GM12878 (cell line): ENCODE measurements at regions not wholly inside any gene's neighbourhood (a gene's known extent, or its start where the extent isn't known, plus 50 kb on each side); places are given as distances from the start of the nearest gene placed in this dataset.
A peak's percentile ranks its signal among the peaks of the same experiment; 100 is the strongest.

Experiments
- E4F1 ChIP-seq: fragments of 450-650 bp; IDR thresholded peaks from 2 replicates; pipeline ENCODE4 v1.6.1; 2018; ENCODE audit warnings: borderline replicate concordance, mild to moderate bottlenecking; ENCODE audit not compliant: partially characterized antibody
- HDGF ChIP-seq: fragments of 450-650 bp; IDR thresholded peaks from 2 replicates; pipeline ENCODE4 v1.6.1; 2016; ENCODE audit warnings: antibody characterized with exemption
- NR2C1 ChIP-seq: fragments of 450-650 bp; IDR thresholded peaks from 2 replicates; pipeline ENCODE4 v1.6.1; 2017; ENCODE audit warnings: antibody characterized with exemption, mild to moderate bottlenecking, moderate library complexity
- SREBF1 ChIP-seq: IDR thresholded peaks from 2 replicates; pipeline ENCODE4 v1.6.1; 2012; ENCODE audit warnings: mild to moderate bottlenecking, low read length
- TF ChIP-seq, protein P1 (sequence below): IDR thresholded peaks from 2 replicates; pipeline ENCODE4 v1.6.1; 2011; ENCODE audit warnings: mild to moderate bottlenecking, low read depth, low read length, moderate library complexity; ENCODE audit not compliant: insufficient replicate concordance
- TF ChIP-seq, protein P2 (sequence below), 3 experiments: IDR thresholded peaks in 2 of 3; conservative IDR thresholded peaks in 1 of 3; 2 replicates each; pipeline ENCODE4 v1.5.1; 2011; ENCODE audit warnings: low read depth in 3 of 3, low read length in 3 of 3, mild to moderate bottlenecking in 3 of 3, control low read depth in 2 of 3, moderate library complexity in 2 of 3, inconsistent platforms in 1 of 3, mixed read lengths in 1 of 3; ENCODE audit not compliant: control insufficient read depth in 2 of 3, insufficient read depth in 1 of 3; ENCODE audit errors: extremely low read depth in 1 of 3
- TF ChIP-seq, protein P3 (sequence below): IDR thresholded peaks from 2 replicates; pipeline ENCODE4 v1.6.1; 2012; ENCODE audit warnings: low read length, inconsistent platforms

DNA sequence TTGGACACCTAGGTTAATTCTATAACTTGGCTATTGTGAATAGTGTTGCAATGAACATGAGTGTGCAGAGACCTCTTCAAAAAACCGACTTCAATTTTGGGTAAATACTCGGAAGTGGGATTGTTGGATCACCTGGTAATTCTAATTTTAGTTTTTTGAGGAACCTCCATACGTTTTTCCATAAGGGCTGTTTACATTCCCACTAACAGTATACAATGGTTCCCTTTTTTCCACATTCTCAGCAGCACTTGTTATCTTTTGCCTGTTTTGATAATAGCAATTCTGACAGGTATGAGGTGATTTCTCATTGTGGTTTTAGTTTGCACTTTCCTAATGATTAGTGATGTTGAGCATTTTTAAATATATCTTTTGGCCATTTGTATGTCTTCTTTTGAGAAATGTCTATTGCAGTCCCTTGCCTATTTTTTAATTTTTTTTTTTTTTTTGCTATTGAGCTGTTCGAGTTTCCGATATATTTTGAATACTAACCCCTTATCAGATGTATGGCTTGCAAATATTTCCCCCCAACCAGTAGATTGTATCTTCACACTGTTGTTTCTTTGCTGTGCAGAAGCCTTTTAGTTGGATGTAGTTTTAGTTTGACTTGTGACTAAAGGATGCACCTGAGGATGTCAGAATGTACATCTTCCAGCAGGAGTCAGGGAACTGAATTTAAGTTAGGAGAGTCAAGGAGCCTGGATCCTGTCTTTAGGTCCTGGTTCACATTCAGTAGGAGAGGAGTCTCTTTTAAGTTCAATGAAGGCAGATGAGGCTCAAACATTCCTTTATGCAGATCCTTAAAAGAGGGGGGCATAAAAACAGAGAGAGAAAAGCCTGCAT, 120.0 kb downstream of the S1PR1 start (continued):
- TF ChIP-seq, protein P1, sequence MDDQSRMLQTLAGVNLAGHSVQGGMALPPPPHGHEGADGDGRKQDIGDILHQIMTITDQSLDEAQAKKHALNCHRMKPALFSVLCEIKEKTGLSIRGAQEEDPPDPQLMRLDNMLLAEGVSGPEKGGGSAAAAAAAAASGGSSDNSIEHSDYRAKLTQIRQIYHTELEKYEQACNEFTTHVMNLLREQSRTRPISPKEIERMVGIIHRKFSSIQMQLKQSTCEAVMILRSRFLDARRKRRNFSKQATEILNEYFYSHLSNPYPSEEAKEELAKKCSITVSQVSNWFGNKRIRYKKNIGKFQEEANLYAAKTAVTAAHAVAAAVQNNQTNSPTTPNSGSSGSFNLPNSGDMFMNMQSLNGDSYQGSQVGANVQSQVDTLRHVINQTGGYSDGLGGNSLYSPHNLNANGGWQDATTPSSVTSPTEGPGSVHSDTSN, result no peak
- TF ChIP-seq SREBF1 (no peak), NR2C1 (no peak), HDGF (no peak), E4F1 (no peak)
- TF ChIP-seq, protein P2, sequence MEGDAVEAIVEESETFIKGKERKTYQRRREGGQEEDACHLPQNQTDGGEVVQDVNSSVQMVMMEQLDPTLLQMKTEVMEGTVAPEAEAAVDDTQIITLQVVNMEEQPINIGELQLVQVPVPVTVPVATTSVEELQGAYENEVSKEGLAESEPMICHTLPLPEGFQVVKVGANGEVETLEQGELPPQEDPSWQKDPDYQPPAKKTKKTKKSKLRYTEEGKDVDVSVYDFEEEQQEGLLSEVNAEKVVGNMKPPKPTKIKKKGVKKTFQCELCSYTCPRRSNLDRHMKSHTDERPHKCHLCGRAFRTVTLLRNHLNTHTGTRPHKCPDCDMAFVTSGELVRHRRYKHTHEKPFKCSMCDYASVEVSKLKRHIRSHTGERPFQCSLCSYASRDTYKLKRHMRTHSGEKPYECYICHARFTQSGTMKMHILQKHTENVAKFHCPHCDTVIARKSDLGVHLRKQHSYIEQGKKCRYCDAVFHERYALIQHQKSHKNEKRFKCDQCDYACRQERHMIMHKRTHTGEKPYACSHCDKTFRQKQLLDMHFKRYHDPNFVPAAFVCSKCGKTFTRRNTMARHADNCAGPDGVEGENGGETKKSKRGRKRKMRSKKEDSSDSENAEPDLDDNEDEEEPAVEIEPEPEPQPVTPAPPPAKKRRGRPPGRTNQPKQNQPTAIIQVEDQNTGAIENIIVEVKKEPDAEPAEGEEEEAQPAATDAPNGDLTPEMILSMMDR (IDR thresholded peaks at IDR 0.05 in 2 of 3, conservative IDR thresholded peaks at IDR 0.05 in 1 of 3; ENCODE audit: control insufficient read depth in 2 of 3, extremely low read depth in 1 of 3, insufficient read depth in 1 of 3, low read depth in 3 of 3, low read length in 3 of 3), result no peak
- TF ChIP-seq, protein P3, sequence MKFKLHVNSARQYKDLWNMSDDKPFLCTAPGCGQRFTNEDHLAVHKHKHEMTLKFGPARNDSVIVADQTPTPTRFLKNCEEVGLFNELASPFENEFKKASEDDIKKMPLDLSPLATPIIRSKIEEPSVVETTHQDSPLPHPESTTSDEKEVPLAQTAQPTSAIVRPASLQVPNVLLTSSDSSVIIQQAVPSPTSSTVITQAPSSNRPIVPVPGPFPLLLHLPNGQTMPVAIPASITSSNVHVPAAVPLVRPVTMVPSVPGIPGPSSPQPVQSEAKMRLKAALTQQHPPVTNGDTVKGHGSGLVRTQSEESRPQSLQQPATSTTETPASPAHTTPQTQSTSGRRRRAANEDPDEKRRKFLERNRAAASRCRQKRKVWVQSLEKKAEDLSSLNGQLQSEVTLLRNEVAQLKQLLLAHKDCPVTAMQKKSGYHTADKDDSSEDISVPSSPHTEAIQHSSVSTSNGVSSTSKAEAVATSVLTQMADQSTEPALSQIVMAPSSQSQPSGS, result peak; percentile 50; the same call in 1 of the 2 replicates
